Left renal cortex interstitium (tissue), 4 donors: ENCODE measurements at regions not wholly inside any gene's neighbourhood (a gene's known extent, or its start where the extent isn't known, plus 50 kb on each side); places are given as distances from the start of the nearest gene placed in this dataset.
"Not testable (repeated sequence)": the region's sequence is repeated elsewhere in the genome, so short reads cannot be mapped to it uniquely, and the experiment has no call there.

Source experiments
- DNase-seq, 4 donors: peaks; one replicate each; pipeline ENCODE4 v3.0.0-alpha.2; 2013; ENCODE audit warnings: low read depth in 4 of 4, low spot score in 2 of 4, missing footprints in 1 of 4

DNA sequence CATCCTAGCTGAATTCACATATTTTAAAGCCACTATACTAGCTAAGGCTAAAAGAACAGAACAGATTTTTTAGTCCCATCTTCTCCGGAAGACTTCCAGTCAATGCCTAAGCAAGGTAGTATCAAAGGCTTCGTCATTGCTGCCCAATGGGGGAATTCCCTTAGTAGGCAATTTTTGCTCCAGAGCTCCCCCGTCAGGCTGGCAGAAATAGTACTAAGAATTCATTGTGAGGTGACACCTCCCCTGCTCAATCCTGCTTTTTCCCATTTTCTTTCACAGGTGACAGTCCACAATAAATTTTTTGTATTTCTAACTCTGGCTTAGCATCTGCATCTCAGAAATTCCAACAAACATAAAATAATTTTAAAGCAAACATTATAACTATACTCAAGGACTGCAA, 52.8 kb upstream of the SRSF6 start:
- no peak for DNase-seq

DNA sequence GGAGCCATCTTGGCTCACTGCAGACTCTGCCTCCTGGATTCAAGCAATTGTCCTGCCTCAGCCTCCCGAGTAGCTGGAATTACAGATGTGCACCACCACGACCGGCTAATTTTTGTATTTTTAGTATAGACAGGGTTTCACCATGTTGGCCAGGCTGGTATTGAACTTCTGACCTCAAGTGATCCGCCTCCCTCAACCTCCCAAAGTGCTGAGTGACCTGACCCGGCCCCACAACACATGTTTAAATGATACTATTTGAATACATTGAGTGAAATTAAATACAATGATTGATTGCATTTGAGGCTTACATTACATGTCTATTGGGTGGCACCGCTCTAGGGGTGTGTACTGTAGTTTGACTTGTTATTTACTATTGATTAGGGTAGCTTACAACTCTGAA, 56.8 kb upstream of the SRSF6 start:
- not testable (repeated sequence) for DNase-seq

DNA sequence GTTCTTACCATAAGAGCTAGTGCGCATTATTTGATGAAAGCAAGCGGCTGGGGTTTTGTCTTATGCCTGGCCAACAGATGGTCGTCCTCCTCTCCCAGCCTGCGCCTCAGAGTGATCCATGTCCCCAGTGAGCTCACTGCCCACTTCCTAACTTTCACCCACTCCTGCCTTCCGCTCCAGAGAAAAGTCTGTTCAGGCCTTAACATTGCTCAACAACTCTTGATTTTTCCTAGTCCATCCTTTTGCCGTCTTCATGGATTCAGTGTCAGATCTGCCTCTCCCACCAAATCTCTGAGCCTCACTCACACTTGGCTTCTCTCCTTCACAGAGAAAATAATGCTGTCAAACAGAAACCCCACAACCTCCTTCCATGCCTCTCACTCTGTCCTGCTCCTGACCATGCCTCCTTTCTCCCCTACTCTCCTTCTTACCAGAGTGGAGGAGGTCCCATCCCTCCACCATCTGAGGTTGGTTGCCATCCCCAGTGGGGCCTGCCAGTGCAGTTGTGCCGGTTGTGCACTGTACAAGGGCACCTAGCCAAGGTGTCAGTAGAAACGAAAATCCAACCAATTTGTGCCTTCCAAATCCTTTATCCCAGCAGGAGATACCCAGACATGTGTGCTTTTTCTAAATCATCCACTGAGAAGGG, 58.9 kb upstream of the SRSF6 start:
- no peak for DNase-seq

DNA sequence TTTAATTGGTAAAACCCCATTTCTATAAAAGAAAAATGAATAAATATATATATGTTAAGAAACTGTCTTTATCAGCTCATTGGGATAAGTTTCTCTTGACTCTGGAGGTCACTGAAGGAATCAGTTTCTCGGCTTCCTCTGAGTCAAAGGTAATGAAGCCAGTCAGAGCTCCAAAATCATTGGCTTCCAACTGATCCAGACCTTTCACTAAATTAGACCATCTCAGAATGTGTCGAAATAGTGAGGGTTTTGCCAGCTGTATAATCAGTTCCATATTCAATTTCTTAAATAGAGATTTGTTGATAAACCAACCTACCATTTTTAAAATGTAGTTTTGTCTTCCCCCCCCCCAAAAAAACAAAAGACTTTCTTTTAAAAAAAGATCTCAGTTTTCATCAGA, 60.5 kb upstream of the SRSF6 start:
- DNase-seq = no peak

DNA sequence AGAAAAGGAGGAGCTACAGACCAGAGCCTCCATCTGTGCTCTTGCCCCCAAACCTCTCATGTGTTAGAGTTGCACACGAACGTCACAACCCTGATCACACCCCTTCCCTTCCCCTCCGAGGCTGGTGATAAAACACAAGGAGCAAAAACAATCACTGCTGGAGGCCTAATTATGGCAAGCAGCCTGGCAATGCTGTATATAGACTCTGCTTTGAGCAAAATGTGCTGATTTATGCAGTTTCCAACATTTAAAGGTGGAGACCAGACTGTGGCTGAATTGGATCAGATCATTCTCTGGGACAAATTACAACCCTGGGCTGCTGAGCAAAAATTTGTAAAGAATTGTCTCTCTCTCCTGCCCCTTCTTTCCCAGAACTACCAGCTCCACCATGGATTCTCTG, 64.6 kb upstream of the SRSF6 start:
- DNase-seq = no peak

DNA sequence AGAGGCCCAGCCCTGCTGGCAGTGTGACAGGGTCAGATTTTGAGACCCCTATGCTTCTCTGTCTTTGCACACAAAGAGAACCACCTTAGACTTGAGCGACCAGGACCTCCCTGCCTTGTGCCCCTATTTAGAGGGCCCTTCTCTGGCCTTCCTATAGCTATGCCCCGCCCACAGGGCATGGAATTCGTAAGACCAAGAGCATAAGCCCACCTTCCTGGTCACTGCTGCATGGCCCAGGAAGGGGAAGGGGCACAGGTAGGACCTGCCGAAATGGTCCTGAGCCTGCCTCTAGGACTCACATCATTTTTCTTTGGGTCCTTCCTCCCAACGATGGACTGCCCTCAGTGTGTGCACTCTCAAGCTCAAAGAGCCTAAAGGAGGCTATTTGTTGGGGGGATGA, 65.1 kb upstream of the SRSF6 start:
- DNase-seq = no peak

DNA sequence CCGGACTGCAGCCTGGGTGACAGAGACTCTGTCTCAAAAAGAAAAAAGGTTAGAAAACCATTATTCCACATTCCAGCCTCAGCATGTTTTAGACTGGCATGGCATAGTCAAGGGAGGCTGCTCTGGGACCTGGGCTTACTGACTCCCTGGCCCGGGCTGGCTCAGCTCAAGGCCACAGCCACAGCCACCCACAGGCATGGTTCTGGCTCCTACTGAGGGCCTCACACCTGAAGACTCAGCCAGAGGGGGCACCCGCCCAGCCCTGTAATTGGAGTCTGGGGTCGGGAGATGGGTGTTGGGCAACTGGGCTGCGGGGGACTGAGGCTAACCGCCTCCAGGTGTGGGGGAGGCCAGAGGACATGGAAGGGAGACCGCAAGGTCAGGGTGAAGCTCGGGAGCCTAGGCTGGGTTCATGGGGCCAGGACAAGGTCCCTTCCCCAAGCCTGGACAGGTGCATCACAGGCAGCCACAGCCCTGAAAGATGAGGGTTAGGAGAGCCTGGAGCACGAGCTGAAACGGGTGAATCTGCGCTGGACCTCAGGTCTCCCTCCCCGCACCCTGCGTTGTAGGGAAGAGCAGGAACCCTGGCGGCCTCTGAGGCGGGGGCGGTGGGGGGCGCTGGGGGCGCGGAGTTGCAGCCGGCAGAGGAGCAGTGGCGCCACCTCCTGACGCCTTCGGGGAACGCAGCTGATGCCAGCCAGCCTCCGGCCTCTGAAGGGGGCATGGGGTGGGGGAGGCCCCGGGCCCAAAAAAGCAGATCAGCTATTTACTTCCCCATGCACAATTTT, 67.7 kb upstream of the SRSF6 start:
- DNase-seq = no peak

DNA sequence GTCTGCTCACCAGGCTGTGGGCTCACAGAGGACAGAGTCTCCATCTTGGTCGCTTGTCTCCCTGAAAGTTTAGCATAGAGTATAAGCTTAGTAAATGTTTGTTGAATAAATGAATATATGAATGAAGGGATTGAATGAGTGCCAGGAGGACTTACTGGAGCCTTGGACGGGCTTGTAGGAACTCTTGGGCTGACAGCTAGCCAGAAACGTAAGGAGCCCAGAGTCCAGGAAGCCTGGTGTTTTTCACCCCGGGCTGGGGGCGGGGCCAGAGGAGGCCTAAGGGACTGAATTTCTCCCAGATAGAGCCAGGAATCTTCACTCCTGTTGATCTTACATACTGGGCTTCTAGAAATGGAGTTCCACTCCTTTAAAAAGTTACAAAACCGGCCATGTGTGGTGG, 68.5 kb upstream of the SRSF6 start:
- no peak for DNase-seq

DNA sequence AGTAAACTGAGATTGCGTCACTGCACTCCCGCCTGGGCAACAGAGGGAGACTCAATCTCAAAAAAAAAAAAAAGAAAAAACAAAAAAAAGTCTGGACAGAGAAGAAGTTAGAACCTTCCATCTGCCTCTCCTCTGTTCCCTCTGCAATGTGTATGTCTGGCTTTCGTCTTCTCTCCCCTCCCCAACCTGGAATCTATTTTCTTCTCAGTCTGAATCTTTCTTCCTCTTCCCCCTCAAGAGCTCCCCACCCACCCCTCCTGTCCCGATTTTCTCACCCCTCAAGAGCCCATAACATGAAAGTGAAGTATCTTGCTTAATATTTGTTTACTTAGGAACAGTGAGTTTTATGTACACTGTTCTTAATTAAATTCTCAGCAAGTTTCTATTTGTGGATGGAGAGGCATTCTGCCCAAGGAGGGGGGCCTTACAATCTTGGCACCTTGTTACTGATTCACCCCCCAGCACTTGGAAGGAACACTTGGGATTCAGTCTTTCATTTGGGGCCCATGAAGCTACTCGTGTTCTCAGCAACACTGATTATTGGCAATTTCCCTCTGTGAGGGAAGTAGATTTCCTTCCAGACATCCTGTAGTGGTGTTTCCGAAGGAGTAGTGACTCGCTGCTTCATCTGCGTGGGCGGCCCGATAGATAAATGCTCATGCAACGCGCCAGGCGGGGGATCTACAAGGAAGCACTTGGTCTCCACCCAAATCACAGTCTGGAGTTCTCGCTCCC, 69.3 kb upstream of the SRSF6 start:
- DNase-seq = no peak

DNA sequence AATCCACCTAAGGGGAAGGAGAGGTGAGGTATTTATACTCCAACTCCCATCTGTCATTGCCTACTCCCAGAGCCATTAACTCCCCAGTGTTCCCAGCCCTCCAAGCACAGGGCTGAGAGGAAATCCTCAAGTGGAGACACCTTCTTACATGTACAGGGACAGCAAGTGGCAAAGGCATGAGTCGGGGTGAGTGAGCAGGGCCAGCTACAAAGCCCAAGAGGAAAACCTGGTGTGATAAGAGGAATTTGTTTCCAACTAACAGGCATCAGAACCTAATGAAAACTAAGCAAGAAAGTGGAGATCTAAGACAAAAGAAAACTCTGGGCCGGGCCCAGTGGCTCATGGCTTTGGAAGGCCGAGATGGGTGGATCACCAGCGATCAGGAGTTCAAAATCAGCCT, 70.0 kb upstream of the SRSF6 start:
- no peak for DNase-seq

DNA sequence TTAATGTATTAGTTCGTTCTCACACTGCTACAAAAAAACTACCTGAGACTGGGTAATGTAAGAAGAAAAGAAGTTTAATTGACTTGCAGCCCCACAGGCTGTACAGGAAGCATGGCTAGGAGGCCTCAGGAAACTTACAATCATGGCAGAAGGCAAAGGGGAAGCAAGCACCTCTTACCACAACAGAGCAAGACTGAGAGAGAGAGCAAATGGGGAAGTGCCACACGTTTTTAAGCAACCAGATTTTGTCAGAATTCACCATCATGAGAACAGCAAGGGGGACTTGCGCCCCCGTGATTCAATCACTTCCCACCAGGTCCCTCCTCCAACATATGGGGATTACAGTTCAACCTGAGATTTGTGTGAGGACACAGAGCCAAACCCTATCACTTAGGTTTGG, 70.8 kb upstream of the SRSF6 start:
- DNase-seq = no peak

DNA sequence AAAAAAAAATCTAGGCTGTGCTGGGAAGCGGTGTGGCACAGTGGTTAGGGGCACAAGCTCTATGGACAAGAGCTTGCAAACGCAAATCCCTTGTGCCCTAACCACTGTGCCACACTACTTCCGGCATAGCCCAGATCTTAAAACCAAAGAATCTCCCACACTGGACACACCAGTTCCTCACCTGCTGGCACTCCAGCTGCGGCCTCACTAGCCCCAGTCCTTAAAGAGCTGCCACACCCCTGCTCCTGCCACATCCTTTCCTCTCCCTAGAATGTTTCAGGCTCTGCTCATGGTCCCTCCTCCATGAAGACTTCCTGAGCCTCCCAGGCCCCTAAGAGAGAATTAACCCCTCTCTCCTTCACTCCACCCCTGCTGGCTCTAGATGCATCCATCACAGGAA, 71.8 kb upstream of the SRSF6 start:
- DNase-seq = no peak

DNA sequence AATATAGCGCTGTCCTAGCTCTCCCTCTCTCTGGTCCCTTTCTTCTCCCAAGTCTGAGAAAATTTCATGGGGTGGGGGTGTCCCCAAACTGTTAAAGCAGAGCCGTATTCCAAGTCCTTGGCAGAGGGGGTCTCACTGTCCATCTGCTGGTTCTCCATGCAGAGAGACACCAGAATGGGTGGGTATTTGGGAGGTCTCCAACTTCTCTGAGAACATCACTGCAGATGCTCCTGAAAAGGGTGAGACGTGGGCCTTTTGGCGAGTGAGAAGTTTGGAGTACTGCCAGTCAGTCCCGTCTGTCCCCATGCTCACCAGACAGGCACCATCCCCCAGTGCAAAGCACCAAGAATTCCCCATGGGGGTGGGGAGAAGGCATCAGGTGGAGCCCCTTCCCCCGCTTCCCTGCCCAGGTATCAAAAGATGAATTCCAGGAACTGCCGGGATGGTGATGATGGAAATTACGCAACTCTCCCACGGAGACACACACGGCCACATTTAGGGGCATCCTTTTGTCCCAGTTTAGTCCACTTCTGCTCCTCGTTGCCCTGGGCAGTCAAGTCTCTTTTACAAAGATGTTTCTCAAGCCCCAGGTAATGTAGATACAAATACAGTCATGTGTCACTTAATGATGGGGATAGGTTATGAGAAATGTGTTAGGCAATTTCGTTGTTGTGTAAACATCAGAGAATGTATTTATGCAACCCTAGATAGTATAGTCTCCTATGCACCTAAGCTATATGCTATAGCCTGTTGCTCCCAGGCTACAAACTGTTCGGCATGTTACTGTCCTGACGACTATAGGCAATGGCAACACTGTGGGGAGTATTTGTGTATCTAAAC, 73.4 kb upstream of the SRSF6 start:
- DNase-seq = no peak

DNA sequence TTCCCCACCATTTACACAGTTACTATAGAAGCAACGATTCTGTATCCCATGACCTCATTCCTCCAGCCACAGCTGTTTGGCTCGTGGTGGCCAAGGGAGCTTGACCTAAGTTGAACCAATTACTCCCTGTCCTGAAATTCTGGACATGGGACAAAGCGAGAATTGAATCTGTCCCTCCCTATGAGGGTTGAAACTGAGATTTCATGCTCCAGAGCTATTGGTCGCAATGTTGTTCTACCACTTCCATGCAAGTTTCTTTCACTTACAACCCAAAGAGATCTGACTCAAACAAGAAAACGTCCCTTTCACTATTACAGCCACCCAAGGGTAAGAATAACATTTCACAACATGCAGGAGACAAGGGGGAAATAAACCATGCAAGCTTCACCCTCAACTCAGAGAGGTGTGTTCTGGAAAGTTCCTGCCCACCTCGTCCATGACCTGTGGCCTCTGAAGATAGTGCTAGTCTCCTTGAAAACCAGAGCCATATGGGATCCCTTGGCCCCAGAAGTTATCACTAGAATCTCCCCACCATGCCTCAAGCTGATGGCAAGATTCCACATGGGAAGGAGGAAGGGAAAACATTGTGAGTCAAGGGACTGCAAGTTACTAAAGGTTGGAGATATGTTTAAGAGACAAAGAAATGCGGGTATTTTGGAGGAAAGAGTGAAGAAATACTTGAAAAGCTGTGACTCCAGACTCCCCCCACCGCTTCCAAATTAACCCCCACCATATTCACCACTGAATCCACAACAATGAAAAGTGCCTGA, 74.5 kb upstream of the SRSF6 start:
- no peak for DNase-seq

DNA sequence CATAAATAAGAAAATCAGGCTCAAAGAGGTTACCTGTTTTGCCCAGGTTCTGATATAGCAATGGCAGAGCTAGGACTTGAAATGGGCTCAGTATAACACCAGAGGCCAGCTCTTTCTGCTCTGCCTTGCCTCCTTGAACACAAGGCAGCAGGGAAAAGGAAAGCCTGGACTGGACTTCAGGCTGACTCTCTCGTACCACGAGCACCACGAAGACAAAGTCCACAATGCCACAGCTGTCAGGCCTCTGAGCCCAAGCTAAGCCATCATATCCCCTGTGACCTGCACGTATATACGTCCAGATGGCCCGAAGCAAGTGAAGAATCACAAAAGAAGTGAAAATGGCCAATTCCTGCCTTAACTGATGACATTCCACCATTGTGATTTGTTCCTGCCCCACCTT, 75.6 kb upstream of the SRSF6 start:
- DNase-seq = not testable (repeated sequence)

DNA sequence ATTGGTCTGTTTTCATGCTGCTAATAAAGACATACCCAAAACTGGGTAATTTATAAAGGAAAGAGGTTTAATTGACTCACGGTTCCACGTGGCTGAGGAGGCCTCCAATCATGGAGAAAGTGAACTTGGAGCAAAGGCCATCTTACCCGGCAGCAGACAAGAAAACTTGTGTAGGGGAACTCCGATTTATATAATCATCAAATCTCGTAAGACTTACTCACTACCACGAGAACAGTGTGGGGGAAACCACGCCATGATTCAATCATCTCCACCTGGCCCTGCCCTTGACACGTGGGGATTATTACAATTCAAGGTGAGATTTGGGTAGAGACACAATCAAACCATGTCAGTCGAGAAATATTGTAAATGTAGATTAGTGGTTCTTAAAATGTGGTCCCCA, 76.2 kb upstream of the SRSF6 start:
- not testable (repeated sequence) for DNase-seq

DNA sequence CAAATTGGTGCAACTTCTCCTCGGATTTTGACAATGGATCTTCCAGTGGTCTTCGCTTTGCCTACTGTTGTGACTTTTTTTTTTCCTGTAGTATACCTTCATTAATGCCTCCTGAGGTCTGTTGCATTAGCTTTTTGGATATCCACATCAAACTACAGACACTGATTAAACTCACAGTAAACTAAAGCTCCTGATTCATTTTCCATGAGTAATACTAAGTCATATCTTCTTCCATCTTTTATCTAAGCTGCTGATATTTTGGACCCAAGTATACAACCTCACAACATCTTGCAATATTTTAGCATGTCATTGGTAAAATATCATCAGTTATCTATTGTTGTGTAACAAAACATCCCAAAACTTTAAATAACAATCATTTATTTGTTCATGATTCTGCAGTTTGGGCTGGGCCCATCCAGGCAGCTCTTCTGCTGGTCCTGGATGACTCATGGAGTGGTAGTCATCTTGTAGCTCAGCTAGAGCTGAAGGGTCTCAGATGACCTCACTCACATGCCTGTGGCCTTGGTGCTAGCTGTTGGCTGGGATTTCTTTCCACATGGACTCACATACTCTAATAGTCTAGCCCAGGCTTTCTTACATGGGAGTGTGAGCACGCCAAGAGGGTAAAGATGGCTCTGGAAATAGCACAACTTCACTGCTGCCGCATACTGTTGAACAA, 78.3 kb upstream of the SRSF6 start:
- DNase-seq = no peak

DNA sequence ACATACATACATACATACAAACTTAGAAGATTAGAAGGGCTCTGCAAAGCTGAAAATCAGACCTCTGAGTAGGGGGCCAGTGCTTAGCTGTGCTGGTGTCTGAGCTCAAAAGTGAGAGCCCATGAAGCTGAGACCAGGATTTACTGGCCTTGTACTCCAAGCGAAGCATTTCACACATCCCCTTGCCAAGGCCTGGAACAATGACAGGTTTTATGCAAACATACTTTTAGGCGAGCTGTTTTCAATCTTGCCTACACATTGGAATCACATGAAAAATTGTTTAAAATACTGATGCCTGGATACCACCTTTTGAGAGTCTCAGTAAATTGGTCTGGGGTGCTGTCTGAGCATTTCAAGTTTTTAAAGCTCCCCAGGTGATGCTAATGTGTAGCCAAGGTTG, 80.9 kb upstream of the SRSF6 start:
- no peak for DNase-seq

DNA sequence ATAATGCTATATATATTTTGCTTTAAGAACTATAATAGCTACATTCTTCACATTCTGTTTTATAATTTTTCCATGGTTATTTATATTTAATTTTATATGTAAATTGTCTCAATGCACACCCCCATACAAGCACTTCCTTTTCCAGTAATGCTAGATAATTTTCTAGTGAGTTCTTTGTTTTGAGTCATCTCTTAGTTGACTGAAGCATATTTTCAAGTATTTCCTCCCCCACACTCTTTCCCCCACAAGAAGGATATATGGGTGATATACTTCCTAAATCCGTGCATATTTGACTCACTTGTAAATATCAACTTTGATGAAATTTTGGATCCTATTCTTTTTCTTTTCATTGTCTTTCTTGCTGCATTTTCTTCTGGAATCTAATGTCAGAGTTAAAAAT, 82.1 kb upstream of the SRSF6 start:
- DNase-seq = no peak

DNA sequence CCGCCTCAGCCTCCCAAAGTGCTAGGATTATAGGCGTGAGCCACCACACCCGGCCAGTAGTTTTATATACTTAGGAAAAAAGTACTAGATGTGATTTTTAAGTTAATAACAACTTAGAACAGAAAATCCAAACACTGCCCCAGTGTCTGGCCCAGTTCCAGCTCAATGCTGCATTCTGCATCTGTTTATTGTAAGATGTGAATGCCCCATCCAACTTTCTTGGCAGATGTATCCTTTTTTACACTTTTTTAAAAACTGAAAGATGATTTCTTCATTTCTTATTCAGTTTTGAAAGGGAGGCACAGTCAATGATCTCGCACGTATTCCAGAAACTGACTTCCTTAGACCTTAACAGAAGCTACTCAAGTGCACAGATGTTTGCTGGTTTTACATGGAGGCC, 85.6 kb upstream of the SRSF6 start:
- no peak for DNase-seq
